ENCODE measurements at regions not wholly inside any gene's neighbourhood (a gene's known extent, or its start where the extent isn't known, plus 50 kb on each side); places are given as distances from the start of the nearest gene placed in this dataset.

GRCh38 chr4:24256547-24256946 is 327.8 kb downstream of the DHX15 start:
- ATAC-seq, result no peak
- no peak for TF ChIP-seq ZFP3 (CRISPR knock-in tag; IDR thresholded peaks at IDR 0.05)
- no peak for TF ChIP-seq PPARA (CRISPR knock-in tag; IDR thresholded peaks at IDR 0.05; ENCODE audit: borderline replicate concordance)
- no peak for TF ChIP-seq RARB (CRISPR knock-in tag; IDR thresholded peaks at IDR 0.05)

- TF ChIP-seq ESRRG (CRISPR knock-in tag; IDR thresholded peaks at IDR 0.05) (no peak), ZFP3 (CRISPR knock-in tag; IDR thresholded peaks at IDR 0.05) (no peak), RARB (CRISPR knock-in tag; IDR thresholded peaks at IDR 0.05) (no peak), ISL1 (CRISPR knock-in tag; IDR thresholded peaks at IDR 0.05) (no peak), PATZ1 (CRISPR knock-in tag; IDR thresholded peaks at IDR 0.05; ENCODE audit: borderline replicate concordance) (no peak), CSRNP3 (CRISPR knock-in tag; IDR thresholded peaks at IDR 0.05) (no peak), TSHZ2 (CRISPR knock-in tag; IDR thresholded peaks at IDR 0.05) (no peak), TOX (CRISPR knock-in tag; IDR thresholded peaks at IDR 0.05; ENCODE audit: borderline replicate concordance) (no peak), SNAI2 (CRISPR knock-in tag; IDR thresholded peaks at IDR 0.05) (no peak), TCF4 (CRISPR knock-in tag; IDR thresholded peaks at IDR 0.05; ENCODE audit: borderline replicate concordance) (no peak), ZNF70 (CRISPR knock-in tag; IDR thresholded peaks at IDR 0.05) (no peak), ZNF8 (CRISPR knock-in tag; IDR thresholded peaks at IDR 0.05) (no peak), CREB5 (CRISPR knock-in tag; IDR thresholded peaks at IDR 0.05; ENCODE audit: low read depth) (no peak), ZNF565 (CRISPR knock-in tag; conservative IDR thresholded peaks at IDR 0.05; ENCODE audit: low read depth) (no peak), CSDC2 (CRISPR knock-in tag; IDR thresholded peaks at IDR 0.05) (no peak), POU6F1 (CRISPR knock-in tag; IDR thresholded peaks at IDR 0.05; ENCODE audit: borderline replicate concordance, low read depth) (no peak), BACH2 (CRISPR knock-in tag; IDR thresholded peaks at IDR 0.05; ENCODE audit: borderline replicate concordance) (no peak), ZFP30 (CRISPR knock-in tag; IDR thresholded peaks at IDR 0.05) (no peak), PPARA (CRISPR knock-in tag; IDR thresholded peaks at IDR 0.05; ENCODE audit: borderline replicate concordance) (no peak)
- ATAC-seq, result no peak
Measured at GRCh38 chr4:24256066-24256465, 328.3 kb downstream of the DHX15 start.

- no peak for ATAC-seq
- no peak for TF ChIP-seq OSR1 (CRISPR knock-in tag; IDR thresholded peaks at IDR 0.05)
- TF ChIP-seq CSDC2 (CRISPR knock-in tag; IDR thresholded peaks at IDR 0.05), result no peak
- no peak for TF ChIP-seq ZNF70 (CRISPR knock-in tag; IDR thresholded peaks at IDR 0.05)
- TF ChIP-seq CREB5 (CRISPR knock-in tag; IDR thresholded peaks at IDR 0.05; ENCODE audit: low read depth), result no peak
- TF ChIP-seq TSHZ2 (CRISPR knock-in tag; IDR thresholded peaks at IDR 0.05), result no peak
Measured at GRCh38 chr4:24252121-24252520, 332.2 kb downstream of the DHX15 start.
